Choroid plexus epithelial cell (primary cell): ENCODE measurements at regions not wholly inside any gene's neighbourhood (a gene's known extent, or its start where the extent isn't known, plus 50 kb on each side); places are given as distances from the start of the nearest gene placed in this dataset.

Experiments
- DNase-seq: peaks from one replicate; pipeline ENCODE4 v3.0.0-alpha.2; 2010; ENCODE audit warnings: low read depth
- H3K4me3 ChIP-seq: 2 replicates; pipeline ENCODE4 v1.5.1; 2011; ENCODE audit warnings: low read depth, mild to moderate bottlenecking, control low read depth, low read length, moderate library complexity
- CTCF ChIP-seq: conservative IDR thresholded peaks from 2 replicates; pipeline ENCODE4 v1.5.1; 2011; ENCODE audit warnings: low read depth, mild to moderate bottlenecking, control low read depth, inconsistent platforms, low read length, moderate library complexity

- H3K4me3 ChIP-seq, result no peak overlapping the region
- DNase-seq, result no peak
- no peak for TF ChIP-seq CTCF
These were observed 363.6 kb upstream of the CAMK1G start for GRCh38 chr1:209219791-209220524.

GRCh38 chr1:209222826-209223225, 360.7 kb upstream of the CAMK1G start:
- no peak overlapping the region for H3K4me3 ChIP-seq
- no peak for DNase-seq
- no peak for TF ChIP-seq CTCF

GRCh38 chr1:209223791-209224190, 359.7 kb upstream of the CAMK1G start:
- DNase-seq, result no peak
- no peak for TF ChIP-seq CTCF
- no peak overlapping the region for H3K4me3 ChIP-seq

- no peak for TF ChIP-seq CTCF
- no peak overlapping the region for H3K4me3 ChIP-seq
- DNase-seq, result no peak
These were observed 358.6 kb upstream of the CAMK1G start for GRCh38 chr1:209224886-209225285.

- DNase-seq, result no peak
- no peak for TF ChIP-seq CTCF
- H3K4me3 ChIP-seq, result no peak overlapping the region
These were observed 356.3 kb upstream of the CAMK1G start for GRCh38 chr1:209227171-209227570.

- DNase-seq, result no peak
- TF ChIP-seq CTCF, result no peak
- H3K4me3 ChIP-seq, result no peak overlapping the region
These were observed 355.6 kb upstream of the CAMK1G start for GRCh38 chr1:209227941-209228340.

- H3K4me3 ChIP-seq, result no peak overlapping the region
- TF ChIP-seq CTCF, result no peak
- DNase-seq, result no peak
These were observed 353.9 kb upstream of the CAMK1G start for GRCh38 chr1:209229494-209230061.
